Panc1 (cell line): ENCODE measurements at regions not wholly inside any gene's neighbourhood (a gene's known extent, or its start where the extent isn't known, plus 50 kb on each side); places are given as distances from the start of the nearest gene placed in this dataset.

Source experiments
- ATAC-seq: fragments of 200-7000 bp; cut with Tn5 transposase; 2 replicates; pipeline ENCODE4 v1.9.1; 2020; ENCODE audit warnings: mild to moderate bottlenecking, moderate library complexity
- BruUV-seq: library from RNA; stranded (reverse); fragments of 400-500 nt; replicated peaks from 2 replicates; lab custom pipeline; 2021; lab: Mats Ljungman, UMichigan
- CTCF ChIA-PET: fragments of 300-600 bp; sonication (Branson Sonifier 250); formaldehyde crosslinking; loops from one replicate; lab custom pipeline; 2022; ENCODE audit warnings: antibody characterized with exemption; lab: Charles Lee
- POLR2A ChIA-PET: fragments of 300-600 bp; sonication (Branson Sonifier 250); formaldehyde crosslinking; loops from one replicate; lab custom pipeline; 2022; ENCODE audit warnings: antibody characterized with exemption; lab: Charles Lee
- DNase-seq: peaks from one replicate; pipeline ENCODE4 v3.0.0-alpha.2; 2010; ENCODE audit warnings: low read depth, low spot score
- H3K27ac ChIP-seq: 2 replicates; pipeline ENCODE4 v1.5.1; 2011; ENCODE audit warnings: mild to moderate bottlenecking, low read length, inconsistent platforms
- H3K27me3 ChIP-seq: fragments of 200-500 bp; sonication (Bioruptor generic); 2 replicates; pipeline ENCODE4 v1.6.0; 2014; ENCODE audit warnings: low read length, inconsistent platforms; ENCODE audit not compliant: control insufficient read depth, insufficient read depth
- H3K36me3 ChIP-seq: fragments of 200-500 bp; sonication (Bioruptor generic); 2 replicates; pipeline ENCODE4 v1.5.1; 2014; ENCODE audit warnings: inconsistent platforms, mild to moderate bottlenecking, low read length, moderate library complexity; ENCODE audit not compliant: control insufficient read depth, insufficient read depth
- H3K4me1 ChIP-seq: 2 replicates; pipeline ENCODE4 v1.5.1; 2011; ENCODE audit warnings: inconsistent platforms, mild to moderate bottlenecking, low read length, moderate library complexity; ENCODE audit not compliant: control insufficient read depth, insufficient read depth
- H3K4me3 ChIP-seq, 2 experiments: 2 replicates each; pipeline ENCODE4 v1.5.1; 2011 to 2012; ENCODE audit warnings: low read depth in 2 of 2, low read length in 2 of 2, mild to moderate bottlenecking in 2 of 2, inconsistent platforms in 1 of 2, moderate library complexity in 1 of 2
- H3K9me3 ChIP-seq: fragments of 200-500 bp; sonication (Bioruptor generic); 2 replicates; pipeline ENCODE4 v1.5.1; 2014; ENCODE audit warnings: low read depth, mild to moderate bottlenecking, inconsistent platforms, low read length, moderate library complexity; ENCODE audit not compliant: control insufficient read depth, insufficient read depth
- POLR2AphosphoS5 ChIP-seq: IDR thresholded peaks from 2 replicates; pipeline ENCODE4 v1.6.1; 2012; ENCODE audit warnings: mild to moderate bottlenecking, low read depth, low read length, moderate library complexity
- REST ChIP-seq, 2 experiments: IDR thresholded peaks; 2 replicates each; pipeline ENCODE4 v1.6.1; 2011 to 2012; ENCODE audit warnings: low read depth in 2 of 2, control low read depth in 1 of 2, low read length in 1 of 2, mild to moderate bottlenecking in 1 of 2, moderate library complexity in 1 of 2; ENCODE audit not compliant: insufficient read depth in 1 of 2
- SIN3A ChIP-seq: IDR thresholded peaks from 2 replicates; pipeline ENCODE4 v1.6.1; 2012; ENCODE audit warnings: low read depth, mild to moderate bottlenecking, low read length, moderate library complexity, borderline replicate concordance; ENCODE audit not compliant: insufficient read depth
- TCF7L2 ChIP-seq: IDR thresholded peaks from 2 replicates; pipeline ENCODE4 v1.6.1; 2011; ENCODE audit warnings: mild to moderate bottlenecking, low read depth, low read length, inconsistent platforms
- in situ Hi-C: cut with HindIII; loops from 2 replicates; pipeline ENCODE4 v1.10.0; 2016; ENCODE audit warnings: low sequenced_read_pairs, low pct_unique_long_range_greater_than_20kb
- intact Hi-C: fragments of 100-400 bp; cut with micrococcal nuclease; formaldehyde crosslinking; loops from one replicate; pipeline ENCODE4 v1.10.0; 2022; ENCODE audit not compliant: unreplicated experiment
- TF ChIP-seq, protein P1 (sequence below): fragments of 450-650 bp; IDR thresholded peaks from 2 replicates; pipeline ENCODE4 v1.5.1; 2017; ENCODE audit warnings: mild to moderate bottlenecking

DNA sequence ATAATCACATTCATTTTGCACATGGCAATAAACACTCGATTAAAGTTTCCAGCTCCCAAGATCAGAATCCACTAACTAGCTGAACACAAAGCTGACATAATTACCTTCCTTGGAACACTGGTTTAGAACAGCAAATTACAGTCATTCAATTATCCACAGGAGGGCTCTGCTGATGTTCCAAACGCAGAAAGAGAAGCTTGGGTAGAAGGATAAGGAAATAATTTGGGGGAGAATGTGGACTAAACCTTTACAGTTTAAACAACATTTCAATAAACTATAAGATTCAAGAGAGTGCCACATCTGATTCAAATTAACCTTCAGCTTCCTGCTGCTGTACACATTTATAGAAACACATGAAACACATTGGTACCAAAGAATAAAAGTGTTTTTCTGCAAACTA lies 67.8 kb upstream of the ARL4C start:
- no peaks in the 10 kb centered on the region for H3K9me3 ChIP-seq
- H3K27me3 ChIP-seq = no peaks in the 10 kb centered on the region
- H3K27ac ChIP-seq = no peak overlapping the region
- no TSS peak for BruUV-seq
- no peaks in the 10 kb centered on the region for H3K36me3 ChIP-seq
- CTCF ChIA-PET = no interaction called here
- ATAC-seq (no peak), DNase-seq (no peak)
- in situ Hi-C loops (no loop called here), intact Hi-C loops (no loop called here)
- no peak for TF ChIP-seq POLR2AphosphoS5
- no peak overlapping the region for H3K4me3 ChIP-seq
- POLR2A ChIA-PET = interaction anchor here (0.6 kb wide), 1 partner anchor 1052 kb away, joined by 3 read pairs; no protein-coding TSS in a partner anchor
- no peaks in the 10 kb centered on the region for H3K4me1 ChIP-seq

DNA sequence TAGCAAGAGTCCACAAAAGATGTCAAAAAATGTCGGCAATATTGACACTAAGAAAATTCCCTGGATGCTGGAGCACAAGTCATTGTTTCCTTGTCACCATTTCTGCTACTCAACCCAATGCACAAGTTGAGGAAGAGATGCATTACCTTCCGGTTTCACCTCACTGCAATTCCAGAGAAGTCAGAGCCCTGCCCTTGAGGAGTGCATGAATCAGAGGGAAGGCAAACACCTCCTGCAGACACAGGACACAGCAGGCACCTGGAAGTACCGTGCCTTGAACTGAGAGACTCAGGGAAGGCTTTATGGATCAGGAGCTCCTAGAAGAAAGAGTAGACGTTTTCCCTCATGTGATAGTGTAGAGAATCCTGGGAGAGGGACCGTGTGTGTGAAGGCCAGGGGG lies 62.7 kb upstream of the ARL4C start:
- Histone ChIP-seq H3K4me3 (no peak overlapping the region), H3K27ac (no peak overlapping the region), H3K9me3 (no peaks in the 10 kb centered on the region), H3K4me1 (no peaks in the 10 kb centered on the region), H3K36me3 (no peaks in the 10 kb centered on the region), H3K27me3 (no peaks in the 10 kb centered on the region)
- TF ChIP-seq REST (IDR thresholded peaks at IDR 0.05; ENCODE audit: insufficient read depth in 1 of 2, low read depth in 2 of 2, low read length in 1 of 2) = no peak
- TF ChIP-seq POLR2AphosphoS5 = no peak
- TF ChIP-seq SIN3A = no peak
- TF ChIP-seq TCF7L2 = no peak
- TF ChIP-seq, protein P1, sequence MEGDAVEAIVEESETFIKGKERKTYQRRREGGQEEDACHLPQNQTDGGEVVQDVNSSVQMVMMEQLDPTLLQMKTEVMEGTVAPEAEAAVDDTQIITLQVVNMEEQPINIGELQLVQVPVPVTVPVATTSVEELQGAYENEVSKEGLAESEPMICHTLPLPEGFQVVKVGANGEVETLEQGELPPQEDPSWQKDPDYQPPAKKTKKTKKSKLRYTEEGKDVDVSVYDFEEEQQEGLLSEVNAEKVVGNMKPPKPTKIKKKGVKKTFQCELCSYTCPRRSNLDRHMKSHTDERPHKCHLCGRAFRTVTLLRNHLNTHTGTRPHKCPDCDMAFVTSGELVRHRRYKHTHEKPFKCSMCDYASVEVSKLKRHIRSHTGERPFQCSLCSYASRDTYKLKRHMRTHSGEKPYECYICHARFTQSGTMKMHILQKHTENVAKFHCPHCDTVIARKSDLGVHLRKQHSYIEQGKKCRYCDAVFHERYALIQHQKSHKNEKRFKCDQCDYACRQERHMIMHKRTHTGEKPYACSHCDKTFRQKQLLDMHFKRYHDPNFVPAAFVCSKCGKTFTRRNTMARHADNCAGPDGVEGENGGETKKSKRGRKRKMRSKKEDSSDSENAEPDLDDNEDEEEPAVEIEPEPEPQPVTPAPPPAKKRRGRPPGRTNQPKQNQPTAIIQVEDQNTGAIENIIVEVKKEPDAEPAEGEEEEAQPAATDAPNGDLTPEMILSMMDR = no peak
- in situ Hi-C loops (no loop called here), intact Hi-C loops (loop anchor here (10.0 kb wide), 1 partner anchor 325 kb away; no protein-coding TSS in a partner anchor)
- ChIA-PET CTCF (interaction anchor here (0.6 kb wide), 1 partner anchor 57 kb away, joined by 3 read pairs; no protein-coding TSS in a partner anchor), POLR2A (no interaction called here)
- BruUV-seq = no TSS peak
- DNase-seq = no peak
- ATAC-seq = no peak

DNA sequence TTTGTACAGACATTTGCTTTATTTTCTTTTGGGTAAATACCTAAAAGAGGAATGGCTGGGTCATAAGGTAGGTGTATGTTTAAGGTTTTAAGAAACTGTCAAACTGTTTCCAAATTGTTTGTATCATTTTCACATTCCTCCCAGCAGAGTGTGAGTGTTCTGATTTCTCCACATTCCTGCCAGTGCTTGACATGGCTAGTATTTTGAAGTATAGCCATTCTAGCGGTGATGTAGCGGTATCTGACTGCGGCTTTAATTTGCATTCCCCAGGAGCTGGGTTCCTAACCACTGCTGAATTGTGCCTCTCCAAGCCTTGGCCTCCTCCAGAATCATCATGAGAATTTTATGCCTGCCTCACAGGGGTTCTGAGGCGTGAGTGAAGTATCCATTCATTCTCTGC lies 61.8 kb upstream of the ARL4C start:
- DNase-seq = no peak
- in situ Hi-C loops (no loop called here), intact Hi-C loops (loop anchor here (10.0 kb wide), 1 partner anchor 326 kb away; no protein-coding TSS in a partner anchor)
- TF ChIP-seq, protein P1 = no peak
- TF ChIP-seq REST (IDR thresholded peaks at IDR 0.05; ENCODE audit: insufficient read depth in 1 of 2, low read depth in 2 of 2, low read length in 1 of 2) = no peak
- TF ChIP-seq SIN3A = no peak
- no peak for TF ChIP-seq POLR2AphosphoS5
- no peak for TF ChIP-seq TCF7L2
- H3K4me1 ChIP-seq = no peaks in the 10 kb centered on the region
- H3K27ac ChIP-seq = no peak overlapping the region
- no peaks in the 10 kb centered on the region for H3K27me3 ChIP-seq
- POLR2A ChIA-PET = no interaction called here
- CTCF ChIA-PET = no interaction called here
- no peaks in the 10 kb centered on the region for H3K9me3 ChIP-seq
- no TSS peak for BruUV-seq
- no peak for ATAC-seq
- H3K36me3 ChIP-seq = no peaks in the 10 kb centered on the region
- H3K4me3 ChIP-seq = no peak overlapping the region
